ENCODE measurements at regions not wholly inside any gene's neighbourhood (a gene's known extent, or its start where the extent isn't known, plus 50 kb on each side); places are given as distances from the start of the nearest gene placed in this dataset.

- DNase-seq (ENCODE audit: low read depth): no peak
- no peak overlapping the region for H3K4me3 ChIP-seq (ENCODE audit: low read depth, low read length)
- no peak for TF ChIP-seq CTCF (IDR thresholded peaks at IDR 0.05; ENCODE audit: insufficient read depth, low read depth, low read length, missing control alignments)
Measured at GRCh38 chr10:44668336-44668735, 242.8 kb upstream of the TMEM72 start.

GRCh38 chr10:44671319-44671718 lies 239.8 kb upstream of the TMEM72 start:
- DNase-seq (ENCODE audit: low read depth): no peak
- H3K4me3 ChIP-seq (ENCODE audit: low read depth, low read length): no peak overlapping the region
- TF ChIP-seq CTCF (IDR thresholded peaks at IDR 0.05; ENCODE audit: insufficient read depth, low read depth, low read length, missing control alignments): no peak

GRCh38 chr10:44673245-44673983 lies 237.7 kb upstream of the TMEM72 start:
- no peak for TF ChIP-seq CTCF (IDR thresholded peaks at IDR 0.05; ENCODE audit: insufficient read depth, low read depth, low read length, missing control alignments)
- no peak for DNase-seq (ENCODE audit: low read depth)
- H3K4me3 ChIP-seq (ENCODE audit: low read depth, low read length): no peak overlapping the region

- DNase-seq (ENCODE audit: low read depth): no peak
- H3K4me3 ChIP-seq (ENCODE audit: low read depth, low read length): no peak overlapping the region
- no peak for TF ChIP-seq CTCF (IDR thresholded peaks at IDR 0.05; ENCODE audit: insufficient read depth, low read depth, low read length, missing control alignments)
Measured at GRCh38 chr10:44674536-44675386, 236.4 kb upstream of the TMEM72 start.

- no peak for TF ChIP-seq CTCF (IDR thresholded peaks at IDR 0.05; ENCODE audit: insufficient read depth, low read depth, low read length, missing control alignments)
- DNase-seq (ENCODE audit: low read depth): no peak
Measured at GRCh38 chr10:44675387-44675874, 235.7 kb upstream of the TMEM72 start.

GRCh38 chr10:44680764-44681163 lies 230.4 kb upstream of the TMEM72 start:
- no peak overlapping the region for H3K4me3 ChIP-seq (ENCODE audit: low read depth, low read length)
- TF ChIP-seq CTCF (IDR thresholded peaks at IDR 0.05; ENCODE audit: insufficient read depth, low read depth, low read length, missing control alignments): no peak
- DNase-seq (ENCODE audit: low read depth): no peak

More at GRCh38 chr10:44675387-44675874, 235.7 kb upstream of the TMEM72 start:
- no peak overlapping the region for H3K4me3 ChIP-seq (ENCODE audit: low read depth, low read length)
